ENCODE measurements at regions not wholly inside any gene's neighbourhood (a gene's known extent, or its start where the extent isn't known, plus 50 kb on each side); places are given as distances from the start of the nearest gene placed in this dataset.
"Not testable (repeated sequence)": the region's sequence is repeated elsewhere in the genome, so short reads cannot be mapped to it uniquely, and the experiment has no call there.

GRCh38 chr6:67790569-67790968 is 844.5 kb upstream of the ADGRB3 start (continued):
- no peak for TF ChIP-seq BCLAF1 (IDR thresholded peaks at IDR 0.05; ENCODE audit: borderline replicate concordance in 1 of 2, control insufficient read depth in 1 of 2, low read depth in 2 of 2, low read length in 1 of 2)
- TF ChIP-seq SAFB (IDR thresholded peaks at IDR 0.05; ENCODE audit: borderline replicate concordance, low read depth, low read length): no peak
- no peak for TF ChIP-seq E2F8 (IDR thresholded peaks at IDR 0.05; ENCODE audit: low read depth, partially characterized antibody)

- in situ Hi-C loops (cut with MboI); intact Hi-C loops (cut with micrococcal nuclease); BruUV-seq (replicated peaks): not testable (repeated sequence)
These were observed 848.0 kb upstream of the ADGRB3 start for GRCh38 chr6:67787119-67787518.

More at GRCh38 chr6:67787119-67787518, 848.0 kb upstream of the ADGRB3 start:
- FAIRE-seq; H3K79me2 ChIP-seq (ENCODE audit: control insufficient read depth, insufficient read depth, low read length); POLR2A ChIA-PET; H3K4me1 ChIP-seq (replicated peaks in 1 of 2; ENCODE audit: control insufficient read depth in 2 of 2, insufficient read depth in 2 of 2, low read length in 2 of 2); H4K20me1 ChIP-seq (replicated peaks; ENCODE audit: control insufficient read depth, insufficient read depth, low read length); H3K9me1 ChIP-seq (ENCODE audit: control insufficient read depth, insufficient read depth, low read length); ATAC-seq; H3K27me3 ChIP-seq (ENCODE audit: control insufficient read depth in 2 of 2, insufficient read depth in 2 of 2, low read length in 2 of 2); H2AFZ ChIP-seq (ENCODE audit: low read depth, low read length); DNase-seq (ENCODE audit: extremely low read depth in 1 of 4, low spot score in 3 of 4); H3K36me3 ChIP-seq (ENCODE audit: control insufficient read depth, insufficient read depth, low read length); H3K4me2 ChIP-seq (ENCODE audit: insufficient read depth, low read length); H3K9ac ChIP-seq (ENCODE audit: insufficient read depth in 1 of 2, low read depth in 2 of 2, low read length in 2 of 2); CTCF ChIA-PET (ENCODE audit: low intra/inter-chr PET ratio); H3K9me3 ChIP-seq (replicated peaks; ENCODE audit: control insufficient read depth, insufficient read depth, low read depth, low read length); H3K4me3 ChIP-seq; H3K27ac ChIP-seq (ENCODE audit: extremely low read depth, low read depth, low read length): not testable (repeated sequence)
- WGBS (ENCODE audit: insufficient coverage, low coverage, missing lambda C conversion rate): 67% methylated on average over 1 of the region's 1 CpG

All from K562 (cell line).